GM12878 (cell line): ENCODE measurements at regions not wholly inside any gene's neighbourhood (a gene's known extent, or its start where the extent isn't known, plus 50 kb on each side); places are given as distances from the start of the nearest gene placed in this dataset.

ENCODE experiments used
- JUNB ChIP-seq: IDR thresholded peaks from 2 replicates; pipeline ENCODE4 v1.6.1; 2016; ENCODE audit warnings: antibody characterized with exemption, mild to moderate bottlenecking
- MXI1 ChIP-seq: fragments of 150-350 bp; IDR thresholded peaks from 2 replicates; pipeline ENCODE4 v1.6.1; 2011; ENCODE audit warnings: low read depth, mild to moderate bottlenecking, inconsistent platforms, low read length, improper control_type of control experiment
- NFYA ChIP-seq: IDR thresholded peaks from 2 replicates; pipeline ENCODE4 v1.6.1; 2011; ENCODE audit warnings: low read depth, mild to moderate bottlenecking, low read length, improper control_type of control experiment, borderline replicate concordance
- PML ChIP-seq: IDR thresholded peaks from 2 replicates; pipeline ENCODE4 v1.6.1; 2012; ENCODE audit warnings: low read length, inconsistent platforms
- POLR2AphosphoS2 ChIP-seq: IDR thresholded peaks from 2 replicates; pipeline ENCODE4 v1.6.1; 2011; ENCODE audit warnings: low read depth, mild to moderate bottlenecking, low read length, improper control_type of control experiment, moderate library complexity
- PRDM15 ChIP-seq: fragments of 450-650 bp; formaldehyde crosslinking; IDR thresholded peaks from 2 replicates; pipeline ENCODE4 v1.4.0; 2020; ENCODE audit warnings: mild to moderate bottlenecking, moderate library complexity
- SMAD1 ChIP-seq: fragments of 450-650 bp; IDR thresholded peaks from 2 replicates; pipeline ENCODE4 v1.6.1; 2018; ENCODE audit warnings: mild to moderate bottlenecking, low read depth; ENCODE audit not compliant: partially characterized antibody
- SMAD5 ChIP-seq: IDR thresholded peaks from 2 replicates; pipeline ENCODE4 v1.6.1; 2016; ENCODE audit warnings: antibody characterized with exemption, low read depth
- ZNF207 ChIP-seq: fragments of 450-650 bp; IDR thresholded peaks from 2 replicates; pipeline ENCODE4 v1.6.1; 2014; ENCODE audit warnings: antibody characterized with exemption, mild to moderate bottlenecking, borderline replicate concordance
- ZNF217 ChIP-seq: fragments of 450-650 bp; IDR thresholded peaks from 2 replicates; pipeline ENCODE4 v1.6.1; 2017; ENCODE audit warnings: antibody characterized with exemption, mild to moderate bottlenecking
- TF ChIP-seq, protein P1 (sequence below): IDR thresholded peaks from 2 replicates; pipeline ENCODE4 v1.6.1; 2011; ENCODE audit warnings: low read depth, mild to moderate bottlenecking, low read length, moderate library complexity, borderline replicate concordance; ENCODE audit errors: extremely low read depth
- TF ChIP-seq, protein P2 (sequence below): IDR thresholded peaks from 2 replicates; pipeline ENCODE4 v1.6.1; 2012; ENCODE audit warnings: low read depth, low read length, improper control_type of control experiment

- no peak for TF ChIP-seq PRDM15 (CRISPR knock-in tag)
- TF ChIP-seq PML: no peak
- TF ChIP-seq SMAD5: no peak
- TF ChIP-seq NFYA: no peak
- TF ChIP-seq, protein P1, sequence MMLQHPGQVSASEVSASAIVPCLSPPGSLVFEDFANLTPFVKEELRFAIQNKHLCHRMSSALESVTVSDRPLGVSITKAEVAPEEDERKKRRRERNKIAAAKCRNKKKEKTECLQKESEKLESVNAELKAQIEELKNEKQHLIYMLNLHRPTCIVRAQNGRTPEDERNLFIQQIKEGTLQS: no peak
- TF ChIP-seq SMAD1: no peak
- no peak for TF ChIP-seq ZNF207
- TF ChIP-seq ZNF217: no peak
- TF ChIP-seq MXI1: no peak
- no peak for TF ChIP-seq JUNB
- no peak for TF ChIP-seq POLR2AphosphoS2
- TF ChIP-seq, protein P2, sequence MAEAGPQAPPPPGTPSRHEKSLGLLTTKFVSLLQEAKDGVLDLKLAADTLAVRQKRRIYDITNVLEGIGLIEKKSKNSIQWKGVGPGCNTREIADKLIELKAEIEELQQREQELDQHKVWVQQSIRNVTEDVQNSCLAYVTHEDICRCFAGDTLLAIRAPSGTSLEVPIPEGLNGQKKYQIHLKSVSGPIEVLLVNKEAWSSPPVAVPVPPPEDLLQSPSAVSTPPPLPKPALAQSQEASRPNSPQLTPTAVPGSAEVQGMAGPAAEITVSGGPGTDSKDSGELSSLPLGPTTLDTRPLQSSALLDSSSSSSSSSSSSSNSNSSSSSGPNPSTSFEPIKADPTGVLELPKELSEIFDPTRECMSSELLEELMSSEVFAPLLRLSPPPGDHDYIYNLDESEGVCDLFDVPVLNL: no peak
Observed at GRCh38 chr6:156390621-156391020, 386.6 kb upstream of the ARID1B start (continued).
